KMS-11 (cell line): ENCODE measurements at regions not wholly inside any gene's neighbourhood (a gene's known extent, or its start where the extent isn't known, plus 50 kb on each side); places are given as distances from the start of the nearest gene placed in this dataset.

Experiments used
- H2AFZ ChIP-seq: fragments of 200-600 bp; sonication (generic); 2 replicates; pipeline ENCODE4 v1.6.1; 2016; ENCODE audit warnings: antibody characterized with exemption, mixed run types, low read depth
- H3K27ac ChIP-seq: fragments of 200-600 bp; sonication (generic); 2 replicates; pipeline ENCODE4 v1.6.1; 2016; ENCODE audit warnings: mild to moderate bottlenecking, mixed run types
- H3K27me3 ChIP-seq: fragments of 200-600 bp; sonication (generic); 2 replicates; pipeline ENCODE4 v1.6.1; 2017; ENCODE audit warnings: mild to moderate bottlenecking, low read depth, mixed run types, moderate library complexity; ENCODE audit not compliant: insufficient read depth
- H3K36me3 ChIP-seq: fragments of 200-600 bp; sonication (generic); 2 replicates; pipeline ENCODE4 v1.6.1; 2017; ENCODE audit warnings: mild to moderate bottlenecking, mixed run types; ENCODE audit not compliant: insufficient read depth
- H3K4me1 ChIP-seq: fragments of 200-600 bp; sonication (generic); 2 replicates; pipeline ENCODE4 v1.6.1; 2016; ENCODE audit warnings: mild to moderate bottlenecking, low read depth, mixed run types; ENCODE audit not compliant: poor library complexity, severe bottlenecking
- H3K4me2 ChIP-seq: fragments of 200-600 bp; sonication (generic); 2 replicates; pipeline ENCODE4 v1.7.0; 2016; ENCODE audit warnings: mild to moderate bottlenecking, mixed run types
- H3K4me3 ChIP-seq: fragments of 200-600 bp; sonication (generic); IDR thresholded peaks from 2 replicates; pipeline ENCODE4 v1.6.1; 2017; ENCODE audit warnings: low read depth, low read length, mixed read lengths; ENCODE audit not compliant: insufficient read depth
- H3K79me2 ChIP-seq: fragments of 200-600 bp; sonication (generic); 2 replicates; pipeline ENCODE4 v1.6.1; 2016; ENCODE audit warnings: low read depth, mixed run types; ENCODE audit not compliant: insufficient read depth
- H3K9ac ChIP-seq: fragments of 200-600 bp; sonication (generic); 2 replicates; pipeline ENCODE4 v1.6.1; 2016; ENCODE audit warnings: mild to moderate bottlenecking, mixed run types
- H4K20me1 ChIP-seq: fragments of 200-600 bp; sonication (generic); 2 replicates; pipeline ENCODE4 v1.6.1; 2016; ENCODE audit warnings: mild to moderate bottlenecking, mixed run types; ENCODE audit not compliant: insufficient read depth
- CTCF ChIP-seq: fragments of 200-600 bp; sonication (generic); conservative IDR thresholded peaks from 2 replicates; pipeline ENCODE4 v1.6.1; 2017; ENCODE audit warnings: low read depth, mild to moderate bottlenecking, antibody characterized with exemption, low read length, moderate library complexity, mixed read lengths

GRCh38 chr3:43892061-43892460 lies 201.3 kb downstream of the ABHD5 start:
- TF ChIP-seq CTCF, result no peak
- no peak overlapping the region for H3K4me3 ChIP-seq
- H3K27ac ChIP-seq, result no peak overlapping the region
- no peaks in the 10 kb centered on the region for H3K36me3 ChIP-seq
- H3K4me1 ChIP-seq, result no peaks in the 10 kb centered on the region
- H3K4me2 ChIP-seq, result no peak overlapping the region
- H3K27me3 ChIP-seq, result no peaks in the 10 kb centered on the region
- H3K79me2 ChIP-seq, result no peaks in the 10 kb centered on the region
- H3K9ac ChIP-seq, result no peak overlapping the region
- H4K20me1 ChIP-seq, result no peaks in the 10 kb centered on the region
- H2AFZ ChIP-seq, result no peak overlapping the region

GRCh38 chr3:43892526-43892925 lies 201.8 kb downstream of the ABHD5 start:
- Histone ChIP-seq H3K79me2 (no peaks in the 10 kb centered on the region), H3K27ac (no peak overlapping the region), H2AFZ (no peak overlapping the region), H3K4me2 (no peak overlapping the region), H3K27me3 (no peaks in the 10 kb centered on the region), H4K20me1 (no peaks in the 10 kb centered on the region), H3K4me3 (no peak overlapping the region), H3K4me1 (no peaks in the 10 kb centered on the region), H3K36me3 (no peaks in the 10 kb centered on the region), H3K9ac (no peak overlapping the region)
- no peak for TF ChIP-seq CTCF

GRCh38 chr3:43893727-43894126 lies 203.0 kb downstream of the ABHD5 start:
- H3K27me3 ChIP-seq, result no peaks in the 10 kb centered on the region
- H3K4me2 ChIP-seq, result no peak overlapping the region
- no peak overlapping the region for H2AFZ ChIP-seq
- no peaks in the 10 kb centered on the region for H3K36me3 ChIP-seq
- no peaks in the 10 kb centered on the region for H4K20me1 ChIP-seq
- no peak overlapping the region for H3K27ac ChIP-seq
- no peak overlapping the region for H3K4me3 ChIP-seq
- no peak for TF ChIP-seq CTCF
- H3K9ac ChIP-seq, result no peak overlapping the region
- no peaks in the 10 kb centered on the region for H3K79me2 ChIP-seq
- no peaks in the 10 kb centered on the region for H3K4me1 ChIP-seq

- no peak overlapping the region for H2AFZ ChIP-seq
- no peak overlapping the region for H3K9ac ChIP-seq
- no peak overlapping the region for H3K27ac ChIP-seq
Observed at GRCh38 chr3:43894176-43895049, 203.7 kb downstream of the ABHD5 start.

More at GRCh38 chr3:43894176-43895049, 203.7 kb downstream of the ABHD5 start:
- Histone ChIP-seq H3K4me2 (no peak overlapping the region), H4K20me1 (no peaks in the 10 kb centered on the region), H3K36me3 (no peaks in the 10 kb centered on the region), H3K4me1 (no peaks in the 10 kb centered on the region), H3K27me3 (no peaks in the 10 kb centered on the region), H3K79me2 (no peaks in the 10 kb centered on the region), H3K4me3 (no peak overlapping the region)
- no peak for TF ChIP-seq CTCF
